K562 (cell line): ENCODE measurements at regions not wholly inside any gene's neighbourhood (a gene's known extent, or its start where the extent isn't known, plus 50 kb on each side); places are given as distances from the start of the nearest gene placed in this dataset.
"Not testable (repeated sequence)": the region's sequence is repeated elsewhere in the genome, so short reads cannot be mapped to it uniquely, and the experiment has no call there.

Experiments
- ATAC-seq: fragments of 200-7000 bp; cut with Tn5 transposase; 3 replicates; pipeline ENCODE4 v1.9.1; 2020; ENCODE audit warnings: moderate library complexity
- BruUV-seq: library from RNA; stranded (reverse); fragments of 400-500 nt; replicated peaks from 2 replicates; lab custom pipeline; 2021; lab: Mats Ljungman, UMichigan
- CTCF ChIA-PET: fragments of 300-600 bp; formaldehyde crosslinking; extraction: SDS; loops from one replicate; lab custom pipeline; 2021; ENCODE audit warnings: low intra/inter-chr PET ratio; lab: Yijun Ruan, JAX
- POLR2A ChIA-PET: fragments of 300-600, 350-650 bp; sonication (Branson Sonifier 250); formaldehyde crosslinking; extraction: SDS; loops from one replicate; lab custom pipeline; 2021; ENCODE audit warnings: antibody characterized with exemption, inconsistent platforms; lab: Yijun Ruan, JAX
- DNase-seq, 4 experiments: peaks; one replicate each; pipeline versions ENCODE4 v3.0.0 to v3.0.0-alpha.2; 2011 to 2018; ENCODE audit warnings: low spot score in 3 of 4, mixed read lengths in 3 of 4; ENCODE audit errors: extremely low read depth in 1 of 4
- FAIRE-seq: peaks from 2 replicates; lab custom pipeline; 2011; peaks lifted over from hg19 to GRCh38; lab: Jason Lieb, UNC
- H2AFZ ChIP-seq: 2 replicates; pipeline ENCODE4 v1.6.0; 2011; ENCODE audit warnings: low read depth, low read length, control low read depth, inconsistent platforms
- H3K27ac ChIP-seq: fragments of 200-600 bp; 3 replicates; pipeline ENCODE4 v1.8.0; 2011; ENCODE audit warnings: low read depth, mild to moderate bottlenecking, control low read depth, inconsistent platforms, low read length, moderate library complexity, mixed read lengths; ENCODE audit errors: extremely low read depth
- H3K27me3 ChIP-seq, 2 experiments: fragments of 300-600 bp in 1 of 2; 2 replicates in 1 of 2; 3 replicates in 1 of 2; pipeline versions ENCODE4 v1.6.0 to v1.8.0; 2011; ENCODE audit warnings: inconsistent platforms in 2 of 2, low read length in 2 of 2, mild to moderate bottlenecking in 1 of 2, mixed read lengths in 1 of 2, moderate library complexity in 1 of 2; ENCODE audit not compliant: control insufficient read depth in 2 of 2, insufficient read depth in 2 of 2
- H3K36me3 ChIP-seq: fragments of 300-600 bp; 3 replicates; pipeline ENCODE4 v1.8.0; 2011; ENCODE audit warnings: mild to moderate bottlenecking, low read length, inconsistent platforms; ENCODE audit not compliant: control insufficient read depth, insufficient read depth
- H3K4me1 ChIP-seq, 2 experiments: fragments of 200-600 bp in 1 of 2; replicated peaks in 1 of 2; 2 replicates in 1 of 2; 3 replicates in 1 of 2; pipeline versions ENCODE4 v1.5.1 to v1.8.0; 2011; ENCODE audit warnings: inconsistent platforms in 2 of 2, low read length in 2 of 2, mild to moderate bottlenecking in 1 of 2, mixed read lengths in 1 of 2, moderate library complexity in 1 of 2; ENCODE audit not compliant: control insufficient read depth in 2 of 2, insufficient read depth in 2 of 2
- H3K4me2 ChIP-seq: 2 replicates; pipeline ENCODE4 v1.6.1; 2011; ENCODE audit warnings: low read length, control low read depth, inconsistent platforms, mixed read lengths; ENCODE audit not compliant: insufficient read depth
- H3K4me3 ChIP-seq: fragments of 200-600 bp; sonication (generic), shearing (Covaris generic); 2 replicates; pipeline ENCODE4 v1.5.1; 2016; ENCODE audit warnings: control low read depth, inconsistent platforms
- H3K79me2 ChIP-seq: fragments of 200-600 bp; 3 replicates; pipeline ENCODE4 v1.8.0; 2011; ENCODE audit warnings: low read length, inconsistent platforms; ENCODE audit not compliant: control insufficient read depth, insufficient read depth
- H3K9ac ChIP-seq, 2 experiments: 2 replicates each; pipeline versions ENCODE4 v1.6.0 to v1.6.1; 2011; ENCODE audit warnings: low read depth in 2 of 2, low read length in 2 of 2, control low read depth in 1 of 2, inconsistent platforms in 1 of 2, mild to moderate bottlenecking in 1 of 2, mixed read lengths in 1 of 2; ENCODE audit not compliant: insufficient read depth in 1 of 2
- H3K9me1 ChIP-seq: one replicate; pipeline ENCODE4 v1.6.0; 2011; ENCODE audit warnings: inconsistent platforms, mild to moderate bottlenecking, low read length, moderate library complexity; ENCODE audit not compliant: control insufficient read depth, insufficient read depth
- H3K9me3 ChIP-seq: replicated peaks from 2 replicates; pipeline ENCODE4 v1.5.1; 2011; ENCODE audit warnings: low read depth, low read length, inconsistent platforms; ENCODE audit not compliant: control insufficient read depth, insufficient read depth
- H4K20me1 ChIP-seq: replicated peaks from 2 replicates; pipeline ENCODE4 v1.6.1; 2011; ENCODE audit warnings: low read length, inconsistent platforms, mixed read lengths; ENCODE audit not compliant: control insufficient read depth, insufficient read depth
- WGBS: fragments of 100-300 bp; shearing (Covaris generic); methylation state at CpG from one replicate; pipeline ENCODE4 v1.1.6; 2016; ENCODE audit warnings: low coverage, mixed read lengths; ENCODE audit not compliant: insufficient coverage; ENCODE audit errors: missing lambda C conversion rate; 5-methylcytosine and 5-hydroxymethylcytosine counted together
- in situ Hi-C: fragments of 300-500 bp; cut with MboI; formaldehyde crosslinking; loops from 4 replicates; pipeline ENCODE4 v1.15.0; 2018; ENCODE audit warnings: inconsistent platforms, mixed read lengths
- intact Hi-C: fragments of 100-400 bp; cut with micrococcal nuclease; formaldehyde crosslinking; loops from 2 replicates; pipeline ENCODE4 v1.14.2; 2022

- in situ Hi-C loops, H3K36me3 ChIP-seq, CTCF ChIA-PET, H4K20me1 ChIP-seq, H3K79me2 ChIP-seq, H3K9ac ChIP-seq, DNase-seq, FAIRE-seq, intact Hi-C loops, ATAC-seq, H3K9me3 ChIP-seq, H3K4me2 ChIP-seq, H3K27ac ChIP-seq, H3K9me1 ChIP-seq, H3K4me1 ChIP-seq, H2AFZ ChIP-seq, BruUV-seq, H3K4me3 ChIP-seq, H3K27me3 ChIP-seq, POLR2A ChIA-PET: not testable (repeated sequence)
- WGBS, result no CpG with 5 or more reads among the region's 1 CpG
Measured at GRCh38 chr15:32516954-32517353, 61.5 kb upstream of the GOLGA8O start.

- H3K27me3 ChIP-seq, FAIRE-seq, CTCF ChIA-PET, POLR2A ChIA-PET, intact Hi-C loops, H3K9me1 ChIP-seq, H2AFZ ChIP-seq, H3K4me3 ChIP-seq, H4K20me1 ChIP-seq, BruUV-seq, H3K4me1 ChIP-seq, DNase-seq, H3K9ac ChIP-seq, H3K27ac ChIP-seq, H3K4me2 ChIP-seq, H3K9me3 ChIP-seq, H3K79me2 ChIP-seq, ATAC-seq, in situ Hi-C loops, H3K36me3 ChIP-seq: not testable (repeated sequence)
Measured at GRCh38 chr15:32513378-32513777, 57.9 kb upstream of the GOLGA8O start.

- POLR2A ChIA-PET, BruUV-seq: not testable (repeated sequence)
Measured at GRCh38 chr15:32510027-32510426, 54.6 kb upstream of the GOLGA8O start.

GRCh38 chr15:32508081-32508480 lies 52.6 kb upstream of the GOLGA8O start:
- H4K20me1 ChIP-seq, H3K27ac ChIP-seq, intact Hi-C loops, H3K4me1 ChIP-seq, POLR2A ChIA-PET, ATAC-seq, H3K4me3 ChIP-seq, BruUV-seq, H3K9me1 ChIP-seq, CTCF ChIA-PET, H2AFZ ChIP-seq, H3K36me3 ChIP-seq, DNase-seq, H3K9ac ChIP-seq, in situ Hi-C loops, FAIRE-seq, H3K9me3 ChIP-seq, H3K4me2 ChIP-seq, H3K27me3 ChIP-seq, H3K79me2 ChIP-seq: not testable (repeated sequence)
- no CpG with 5 or more reads among the region's 7 CpGs for WGBS

More at GRCh38 chr15:32510027-32510426, 54.6 kb upstream of the GOLGA8O start:
- DNase-seq, H3K9me1 ChIP-seq, intact Hi-C loops, H3K27me3 ChIP-seq, in situ Hi-C loops, H3K9me3 ChIP-seq, H3K27ac ChIP-seq, CTCF ChIA-PET, H4K20me1 ChIP-seq, H3K36me3 ChIP-seq, H3K79me2 ChIP-seq, H2AFZ ChIP-seq, H3K4me2 ChIP-seq, H3K4me3 ChIP-seq, H3K9ac ChIP-seq, H3K4me1 ChIP-seq, ATAC-seq, FAIRE-seq: not testable (repeated sequence)
